Pulmonary artery endothelial cell (primary cell): ENCODE measurements at regions not wholly inside any gene's neighbourhood (a gene's known extent, or its start where the extent isn't known, plus 50 kb on each side); places are given as distances from the start of the nearest gene placed in this dataset.

Experiments used
- DNase-seq: peaks from one replicate; pipeline ENCODE4 v3.0.0-alpha.2; 2011; ENCODE audit warnings: low read depth, low spot score

DNA sequence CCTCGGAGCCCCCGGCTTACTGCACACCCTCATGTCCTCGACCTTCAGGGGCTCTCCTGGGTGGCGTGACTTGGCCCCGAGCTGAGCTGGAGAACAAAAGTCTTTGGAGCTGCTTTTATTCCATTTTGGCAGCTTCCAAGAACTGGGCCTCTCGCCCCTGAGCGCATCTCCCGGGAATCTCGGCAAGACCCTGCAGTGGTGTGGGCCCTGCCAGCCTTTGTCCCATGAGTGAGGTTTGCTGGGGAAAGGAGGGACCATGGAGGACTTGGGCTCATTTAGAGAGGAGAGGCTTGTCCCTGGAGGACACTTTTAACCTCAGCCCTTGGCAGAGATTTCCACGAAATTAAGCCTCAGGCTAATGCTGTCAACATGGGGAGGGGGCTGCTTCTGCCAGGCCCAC lies 62.3 kb upstream of the SLCO4A1 start:
- DNase-seq: no peak

DNA sequence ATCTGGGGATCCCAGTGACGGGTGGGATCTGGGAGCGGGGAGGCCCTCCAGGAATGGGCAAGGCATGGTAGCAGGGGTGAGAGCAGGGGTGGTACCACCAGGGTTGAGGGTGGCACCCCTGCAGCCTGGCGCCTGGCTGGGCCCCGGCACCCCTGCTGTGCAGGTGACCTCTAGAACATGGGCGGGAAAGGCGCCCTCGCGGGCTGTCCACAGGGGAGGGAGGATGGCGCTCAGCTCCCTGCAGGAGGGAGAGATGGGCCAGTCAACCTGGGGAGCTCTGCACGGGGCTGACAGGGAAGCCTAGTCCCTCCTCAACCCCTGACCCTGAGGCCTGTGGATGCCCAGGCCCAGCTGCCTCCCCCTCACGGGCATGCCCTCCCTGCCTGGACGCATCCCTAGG lies 61.6 kb upstream of the SLCO4A1 start:
- DNase-seq: no peak

DNA sequence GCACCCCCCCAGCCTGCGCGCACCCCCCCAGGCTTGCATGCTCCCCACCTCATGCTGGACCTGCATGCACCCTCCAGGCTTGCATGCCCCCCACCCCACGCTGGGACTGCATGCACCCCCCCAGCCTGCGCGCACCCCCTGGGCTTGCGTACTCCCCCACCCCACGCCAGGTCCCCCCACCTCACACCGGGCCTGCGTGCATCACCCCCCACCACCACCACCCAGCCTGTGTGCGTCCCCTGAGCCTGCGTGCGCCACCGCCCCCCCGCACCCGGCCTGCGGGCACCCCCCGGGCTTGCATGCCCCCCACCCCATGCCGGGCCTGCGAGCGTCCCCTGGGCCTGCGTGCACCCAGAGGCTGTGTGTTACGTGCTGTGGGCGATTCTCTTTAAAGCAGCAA lies 61.0 kb upstream of the SLCO4A1 start:
- no peak for DNase-seq

DNA sequence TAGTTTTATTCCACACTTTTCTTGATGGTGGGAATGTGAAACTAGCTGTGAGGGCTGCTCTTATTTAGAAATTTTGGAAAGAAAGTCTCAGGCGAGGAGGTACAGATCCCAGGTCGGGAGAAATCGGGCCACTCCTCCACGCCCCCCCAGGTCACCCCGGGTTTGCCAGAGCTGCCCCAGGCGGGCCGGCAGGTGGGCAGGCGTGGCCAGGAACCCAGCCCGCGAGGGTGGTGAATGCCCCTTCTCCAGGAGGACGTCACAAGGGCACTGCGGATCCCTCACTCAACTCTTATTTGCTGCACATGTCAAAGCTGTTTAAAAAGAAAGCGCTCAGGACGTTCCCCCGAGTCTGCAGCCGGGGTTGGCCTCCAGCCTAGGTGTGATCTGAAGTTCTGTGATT lies 60.5 kb upstream of the SLCO4A1 start:
- no peak for DNase-seq

DNA sequence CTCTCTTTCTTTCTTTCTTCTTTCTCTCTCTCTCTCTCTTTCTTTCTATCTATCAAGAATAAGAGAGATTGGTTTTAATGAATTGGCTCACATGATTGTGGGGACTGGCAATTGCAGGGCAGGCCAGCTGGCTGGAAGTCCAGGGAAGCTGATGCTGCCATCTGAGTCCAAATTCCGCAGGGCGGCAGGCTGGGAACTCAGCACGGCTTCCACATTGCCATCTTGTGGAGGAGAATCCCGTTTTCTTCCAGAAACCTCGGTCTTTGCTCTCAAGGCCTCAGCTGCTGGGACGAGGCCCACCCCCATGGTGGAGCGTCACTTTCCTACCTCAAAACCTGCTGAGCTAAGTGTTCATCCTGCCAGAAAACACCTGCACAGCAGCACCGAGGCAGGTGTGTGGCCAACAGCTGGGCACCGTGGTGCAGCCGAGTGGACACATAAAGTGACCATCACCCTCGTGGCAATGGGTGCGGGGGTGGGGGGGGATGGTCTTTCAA lies 58.8 kb upstream of the SLCO4A1 start:
- no peak for DNase-seq

DNA sequence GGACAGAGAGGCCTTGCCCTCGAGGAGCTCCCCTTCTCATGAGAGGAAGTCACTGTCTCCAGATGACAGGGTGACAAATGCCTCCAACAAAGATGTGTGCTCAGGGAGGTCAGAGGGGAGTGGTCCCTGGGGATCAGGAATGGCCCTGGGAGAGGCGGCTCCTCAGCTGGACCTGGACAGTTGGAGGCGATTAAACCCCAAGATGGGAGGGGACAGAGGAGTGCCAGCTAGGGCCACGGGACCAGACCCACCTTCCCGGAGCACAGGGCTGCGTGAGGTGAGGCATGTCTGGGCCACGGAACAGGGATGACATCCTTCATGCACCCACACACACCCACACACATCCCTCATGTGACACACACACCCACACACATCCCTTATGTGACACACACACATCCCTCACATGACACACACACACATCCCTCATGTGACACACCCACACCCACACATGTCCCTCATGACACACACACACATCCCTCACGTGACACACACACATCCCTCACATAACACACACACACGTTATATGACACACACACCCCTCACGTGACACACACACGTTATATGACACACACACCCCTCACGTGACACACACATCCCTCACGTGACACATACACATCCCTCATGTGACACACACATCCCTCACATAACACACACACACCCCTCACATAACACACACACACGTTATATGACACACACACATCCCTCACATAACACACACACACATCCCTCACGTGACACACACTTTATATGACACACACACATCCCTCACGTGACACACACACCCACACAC lies 57.4 kb upstream of the SLCO4A1 start:
- no peak for DNase-seq

DNA sequence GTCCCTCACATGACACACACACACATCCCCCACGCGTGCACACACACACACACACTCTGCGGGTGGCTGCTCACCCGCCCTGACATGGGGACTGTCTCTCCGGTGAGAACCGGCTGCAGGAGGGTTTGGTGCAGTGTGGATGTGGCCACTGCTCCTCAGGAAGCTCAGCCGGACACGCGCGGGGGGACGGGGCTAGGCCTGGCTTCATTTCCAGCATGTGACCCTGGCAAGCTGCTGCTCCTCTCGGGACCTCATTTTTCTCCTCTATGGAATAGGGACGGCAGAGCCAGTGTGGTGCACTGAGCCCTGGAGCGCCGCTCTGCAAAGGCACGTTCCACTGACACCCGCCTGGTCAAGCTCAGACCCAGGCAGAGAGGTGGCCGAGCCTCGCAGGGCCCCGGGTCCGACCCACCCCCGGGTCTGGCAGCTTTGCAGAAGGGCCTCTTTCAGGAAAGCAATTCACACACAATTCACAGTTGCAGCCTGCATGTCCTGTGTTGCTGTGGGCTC lies 56.8 kb upstream of the SLCO4A1 start:
- DNase-seq: no peak

DNA sequence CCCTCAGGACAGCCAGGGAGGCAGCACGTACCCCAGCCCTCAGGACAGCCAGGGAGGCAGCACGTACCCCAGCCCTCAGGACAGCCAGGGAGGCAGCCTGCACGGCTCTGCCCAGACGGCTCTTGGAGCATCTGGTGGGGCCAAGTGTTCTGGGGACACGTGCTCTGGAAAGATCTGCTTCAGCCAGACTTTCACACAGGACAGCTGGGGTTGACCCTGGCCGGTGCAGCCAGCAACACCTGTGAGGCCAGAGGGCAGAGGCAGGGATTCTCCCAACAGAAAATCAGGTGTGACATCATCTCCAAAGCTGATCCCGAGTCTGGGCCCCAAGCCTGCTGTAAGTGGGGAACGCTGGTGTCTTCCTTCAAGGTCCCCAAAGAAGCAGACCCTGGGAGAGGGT lies 55.5 kb upstream of the SLCO4A1 start:
- no peak for DNase-seq

DNA sequence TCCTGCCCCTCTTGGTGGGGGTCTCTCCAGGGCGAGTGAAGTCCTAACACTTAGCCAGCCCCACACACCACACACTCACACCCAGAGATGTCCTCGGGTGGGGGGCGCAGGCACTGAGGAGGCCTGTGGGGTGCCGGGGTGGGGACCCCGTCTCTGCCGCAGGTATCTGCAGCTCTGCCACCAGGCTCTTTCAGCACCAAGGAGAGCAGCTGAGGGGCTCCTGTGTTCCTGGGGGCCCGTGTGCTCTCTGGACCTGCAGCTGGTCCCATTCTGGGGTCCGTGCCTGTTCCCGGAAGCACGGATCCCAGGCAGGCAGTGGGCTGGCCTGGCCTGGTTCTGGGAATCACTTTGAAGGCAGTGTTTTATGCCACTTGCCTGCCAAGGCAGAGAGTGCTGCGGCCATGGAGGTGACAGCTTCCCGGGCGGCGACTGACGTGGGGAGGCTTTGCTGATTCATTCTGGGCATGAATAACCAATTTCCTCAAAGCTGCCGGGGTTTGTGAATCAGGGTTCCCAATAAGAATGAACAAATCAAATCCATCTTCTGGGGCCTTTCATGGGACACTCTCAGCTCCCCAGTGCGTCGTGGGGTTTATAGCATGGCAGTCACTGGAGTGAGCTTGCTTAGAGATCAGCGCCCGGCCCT lies 54.4 kb upstream of the SLCO4A1 start:
- no peak for DNase-seq

DNA sequence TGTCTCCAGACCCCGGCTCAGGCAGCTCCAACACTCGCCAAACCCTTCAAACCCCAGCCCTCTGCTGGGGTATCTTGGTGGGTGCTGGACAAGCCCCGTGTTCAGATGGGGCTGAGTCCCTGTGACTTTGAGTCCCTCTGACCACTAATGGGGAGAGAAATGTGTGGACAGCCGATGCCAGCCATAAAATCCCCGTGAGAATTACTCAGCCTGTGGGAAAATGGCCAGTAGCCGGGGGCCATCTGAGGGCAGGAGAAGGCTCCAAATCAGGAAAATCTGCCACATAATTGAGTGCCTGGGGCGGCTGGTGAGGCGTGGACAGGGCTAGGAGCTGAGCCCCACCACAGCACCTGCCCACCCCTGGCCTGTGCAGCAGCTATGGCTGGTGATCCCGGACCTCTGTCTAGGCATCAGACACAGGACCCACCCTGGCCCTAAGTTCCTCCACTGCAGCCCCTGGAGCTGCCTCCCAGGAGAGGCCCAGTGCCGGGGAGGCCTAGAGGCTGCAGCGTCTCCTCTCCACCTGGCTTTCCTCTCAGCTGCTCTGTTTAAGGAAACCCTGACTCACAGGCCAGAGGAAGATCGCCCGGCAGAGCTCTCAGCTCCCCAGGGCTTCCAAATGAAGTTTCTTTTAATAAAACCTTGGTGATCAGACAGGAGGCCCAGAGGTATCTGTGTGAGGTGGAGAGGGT lies 53.7 kb upstream of the SLCO4A1 start:
- no peak for DNase-seq

DNA sequence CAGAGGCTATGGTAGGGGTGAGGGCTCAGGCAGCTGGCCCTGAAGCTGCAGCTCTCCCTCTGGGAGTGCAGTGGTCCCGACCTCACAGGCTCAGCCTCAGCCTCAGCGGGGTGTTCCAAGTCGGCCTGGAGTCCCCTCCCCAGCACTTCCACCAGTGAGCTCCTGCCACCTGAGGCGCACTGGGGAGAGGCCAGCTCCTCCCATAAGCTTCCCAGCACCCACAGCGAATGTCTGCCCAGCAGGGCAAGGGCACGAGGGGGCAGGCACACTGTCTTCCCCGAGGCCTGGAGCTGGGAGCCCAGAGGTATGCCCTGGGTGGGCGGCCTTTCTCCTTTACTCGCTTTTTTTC lies 53.2 kb upstream of the SLCO4A1 start:
- no peak for DNase-seq

DNA sequence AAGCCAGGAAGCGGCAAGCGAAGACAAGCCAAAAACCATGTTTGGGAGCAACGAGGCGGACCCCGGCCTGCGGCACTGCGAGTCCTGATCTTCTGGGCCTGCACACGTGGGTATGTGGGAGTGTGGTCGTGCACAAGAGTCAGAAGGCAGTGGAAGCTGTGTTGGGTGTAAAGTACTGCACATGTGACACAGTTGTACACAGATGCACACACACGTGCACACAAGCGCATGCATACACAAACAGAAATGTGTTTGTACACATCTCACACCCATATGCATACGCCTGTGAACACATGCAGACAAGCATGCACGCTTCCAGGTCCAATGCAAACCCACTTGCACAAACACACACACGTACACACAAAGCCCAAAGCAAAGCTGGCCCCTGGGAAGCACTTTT lies 52.6 kb upstream of the SLCO4A1 start:
- DNase-seq: no peak

DNA sequence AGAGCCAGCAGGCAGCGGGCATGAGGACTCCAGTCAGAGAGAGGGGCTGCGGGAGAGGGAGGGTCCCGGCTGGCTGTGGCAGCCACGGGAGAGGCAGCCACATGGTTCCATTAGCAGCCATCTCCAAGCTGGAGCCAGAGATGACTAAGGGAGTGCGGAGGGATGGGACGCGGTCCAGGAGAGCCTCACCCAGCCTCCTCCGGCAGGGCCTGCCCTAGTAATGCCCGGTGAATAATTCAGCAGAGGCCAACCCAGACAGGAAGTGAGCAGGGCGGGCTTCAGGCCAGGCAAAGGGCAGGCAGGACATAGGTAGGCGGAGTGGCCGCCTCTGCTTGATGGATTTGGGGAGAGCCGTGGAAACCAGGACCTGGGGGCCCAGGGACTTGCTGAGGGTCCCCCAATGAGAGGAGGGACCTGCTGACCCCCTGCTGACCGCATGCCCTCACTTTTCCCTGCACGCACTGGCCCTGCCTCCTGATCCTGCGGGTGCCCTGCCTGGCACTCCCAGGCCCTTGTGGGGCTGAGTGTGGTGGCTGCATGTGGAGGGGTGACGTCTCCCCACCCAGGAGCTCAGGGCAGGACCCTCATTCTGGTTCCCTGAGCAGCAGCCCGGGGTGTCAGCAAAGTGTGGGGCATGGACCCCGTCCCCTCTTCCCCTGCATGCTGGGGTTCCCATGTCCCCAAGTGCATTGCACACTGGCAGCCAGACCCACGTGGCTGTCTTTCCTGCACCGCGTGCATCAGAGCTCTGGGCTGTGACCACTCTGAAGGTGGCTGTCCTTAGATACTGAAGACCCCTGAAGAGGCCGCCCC lies 51.8 kb upstream of the SLCO4A1 start:
- peak; percentile 13 for DNase-seq

DNA sequence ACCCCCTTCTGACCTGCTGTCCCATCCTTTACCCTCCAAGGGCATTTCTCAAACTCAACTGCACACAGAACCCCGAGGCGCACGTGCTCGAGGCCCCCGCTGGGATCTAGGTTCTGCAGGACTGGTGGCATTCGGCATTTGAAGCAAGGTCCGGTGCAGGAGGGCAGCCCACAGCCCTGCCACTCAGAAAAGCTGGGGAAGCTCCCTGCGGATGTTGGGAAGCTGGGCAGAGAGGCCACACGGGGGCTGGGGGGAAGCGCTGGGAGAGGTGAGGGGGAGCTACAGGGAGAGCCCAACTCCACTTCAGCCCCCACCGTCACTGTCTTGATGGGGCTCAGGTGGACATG lies 51.2 kb upstream of the SLCO4A1 start:
- no peak for DNase-seq

DNA sequence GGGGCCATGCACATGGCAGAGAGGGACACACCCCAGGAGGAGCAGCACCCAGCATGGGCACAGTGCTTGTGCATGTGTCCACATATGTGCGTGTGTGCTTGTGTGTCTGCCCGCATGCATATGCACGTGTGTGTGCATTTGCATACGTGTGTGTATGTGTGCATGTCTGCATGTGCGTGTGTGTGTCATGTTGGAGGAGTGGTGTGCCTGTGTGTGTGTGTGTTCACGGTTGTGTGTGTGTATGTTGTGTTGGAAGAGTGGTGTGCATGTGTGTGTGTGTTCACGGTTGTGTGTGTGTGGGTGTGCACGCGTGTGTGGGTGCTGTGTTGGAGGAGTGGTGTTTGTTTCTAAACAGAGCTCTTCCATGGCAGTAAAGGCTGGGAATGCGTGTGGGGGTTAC lies 50.7 kb upstream of the SLCO4A1 start:
- DNase-seq: no peak
